Esophagus muscularis mucosa (tissue), 4 donors: ENCODE measurements at regions not wholly inside any gene's neighbourhood (a gene's known extent, or its start where the extent isn't known, plus 50 kb on each side); places are given as distances from the start of the nearest gene placed in this dataset.

Source experiments
- EP300 ChIP-seq: sonication (generic); formaldehyde crosslinking; IDR thresholded peaks from one replicate; pipeline ENCODE4 v1.6.1; 2017; ENCODE audit warnings: antibody characterized with exemption
- POLR2A ChIP-seq: fragments of 450-650 bp; IDR thresholded peaks from one replicate; pipeline ENCODE4 v1.6.1; 2017; ENCODE audit warnings: antibody characterized with exemption, moderate library complexity, mild to moderate bottlenecking, low read depth
- POLR2AphosphoS5 ChIP-seq, 2 donors: sonication (generic); formaldehyde crosslinking; IDR thresholded peaks; one replicate each; pipeline ENCODE4 v1.6.1; 2017; ENCODE audit warnings: antibody characterized with exemption in 2 of 2
- TF ChIP-seq, protein P1 (sequence below), 3 experiments: fragments of 200-600 bp in 2 of 3; fragments of 450-650 bp in 1 of 3; sonication (generic) in 2 of 3; IDR thresholded peaks; one replicate each; pipeline ENCODE4 v1.5.1; 2017 to 2019; ENCODE audit warnings: antibody characterized with exemption in 3 of 3, mild to moderate bottlenecking in 2 of 3, moderate library complexity in 1 of 3

DNA sequence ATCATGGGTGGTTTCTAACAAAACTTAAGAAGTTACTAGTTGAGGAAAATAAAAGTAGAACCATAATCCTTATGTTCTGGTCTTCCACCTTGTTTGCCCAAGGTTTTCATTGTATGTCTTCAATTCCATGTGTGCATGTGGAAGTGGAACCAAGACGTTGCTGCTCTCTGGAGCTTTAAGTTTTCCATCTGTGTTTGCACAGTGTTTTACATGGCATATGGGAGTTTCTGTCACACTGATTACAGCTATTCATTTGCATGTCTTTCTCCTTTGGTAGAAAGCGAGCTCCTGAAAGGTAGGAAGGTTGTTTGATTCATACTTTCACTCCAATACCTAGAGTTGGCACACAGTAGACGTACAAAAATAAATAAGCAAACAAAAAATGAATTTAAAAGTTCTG, 112.6 kb upstream of the LUZP2 start:
- TF ChIP-seq, protein P1, sequence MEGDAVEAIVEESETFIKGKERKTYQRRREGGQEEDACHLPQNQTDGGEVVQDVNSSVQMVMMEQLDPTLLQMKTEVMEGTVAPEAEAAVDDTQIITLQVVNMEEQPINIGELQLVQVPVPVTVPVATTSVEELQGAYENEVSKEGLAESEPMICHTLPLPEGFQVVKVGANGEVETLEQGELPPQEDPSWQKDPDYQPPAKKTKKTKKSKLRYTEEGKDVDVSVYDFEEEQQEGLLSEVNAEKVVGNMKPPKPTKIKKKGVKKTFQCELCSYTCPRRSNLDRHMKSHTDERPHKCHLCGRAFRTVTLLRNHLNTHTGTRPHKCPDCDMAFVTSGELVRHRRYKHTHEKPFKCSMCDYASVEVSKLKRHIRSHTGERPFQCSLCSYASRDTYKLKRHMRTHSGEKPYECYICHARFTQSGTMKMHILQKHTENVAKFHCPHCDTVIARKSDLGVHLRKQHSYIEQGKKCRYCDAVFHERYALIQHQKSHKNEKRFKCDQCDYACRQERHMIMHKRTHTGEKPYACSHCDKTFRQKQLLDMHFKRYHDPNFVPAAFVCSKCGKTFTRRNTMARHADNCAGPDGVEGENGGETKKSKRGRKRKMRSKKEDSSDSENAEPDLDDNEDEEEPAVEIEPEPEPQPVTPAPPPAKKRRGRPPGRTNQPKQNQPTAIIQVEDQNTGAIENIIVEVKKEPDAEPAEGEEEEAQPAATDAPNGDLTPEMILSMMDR (IDR thresholded peaks at IDR 0.05), result no peak
- no peak for TF ChIP-seq POLR2AphosphoS5 (IDR thresholded peaks at IDR 0.05)
- no peak for TF ChIP-seq POLR2A
- TF ChIP-seq EP300, result no peak
